HS-27A (cell line): ENCODE measurements at regions not wholly inside any gene's neighbourhood (a gene's known extent, or its start where the extent isn't known, plus 50 kb on each side); places are given as distances from the start of the nearest gene placed in this dataset.

ENCODE experiments used
- DNase-seq: peaks from one replicate; pipeline ENCODE4 v3.0.0-alpha.2; 2012; ENCODE audit warnings: low read depth, missing footprints

- DNase-seq = no peak
These were observed 255.1 kb downstream of the CDH26 start for GRCh38 chr20:60213126-60213893.

- DNase-seq = no peak
These were observed 256.9 kb downstream of the CDH26 start for GRCh38 chr20:60214901-60215815.

- DNase-seq = no peak
These were observed 257.9 kb downstream of the CDH26 start for GRCh38 chr20:60215816-60216730.

GRCh38 chr20:60219231-60219630 is 261.0 kb downstream of the CDH26 start:
- no peak for DNase-seq

- DNase-seq = no peak
These were observed 261.9 kb downstream of the CDH26 start for GRCh38 chr20:60219984-60220562.

GRCh38 chr20:60220706-60221105 is 262.5 kb downstream of the CDH26 start:
- DNase-seq = no peak

- DNase-seq = no peak
These were observed 263.4 kb downstream of the CDH26 start for GRCh38 chr20:60221593-60221992.

GRCh38 chr20:60222497-60222896 is 264.3 kb downstream of the CDH26 start:
- no peak for DNase-seq

- DNase-seq = no peak
These were observed 265.0 kb downstream of the CDH26 start for GRCh38 chr20:60223174-60223573.

GRCh38 chr20:60224914-60225313 is 266.7 kb downstream of the CDH26 start:
- DNase-seq = no peak

GRCh38 chr20:60228255-60228654 is 270.0 kb downstream of the CDH26 start:
- no peak for DNase-seq

GRCh38 chr20:60232380-60232779 is 274.2 kb downstream of the CDH26 start:
- DNase-seq = no peak

- no peak for DNase-seq
These were observed 274.9 kb downstream of the CDH26 start for GRCh38 chr20:60233018-60233630.

- DNase-seq = no peak
These were observed 278.4 kb downstream of the CDH26 start for GRCh38 chr20:60236613-60237012.

GRCh38 chr20:60237981-60238380 is 279.8 kb downstream of the CDH26 start:
- no peak for DNase-seq

GRCh38 chr20:60238992-60239660 is 280.9 kb downstream of the CDH26 start:
- no peak for DNase-seq

GRCh38 chr20:60239956-60240355 is 281.7 kb downstream of the CDH26 start:
- no peak for DNase-seq

GRCh38 chr20:60240415-60240814 is 282.2 kb downstream of the CDH26 start:
- no peak for DNase-seq

GRCh38 chr20:60240986-60241385 is 282.8 kb downstream of the CDH26 start:
- no peak for DNase-seq

- peak; percentile 45 for DNase-seq
These were observed 284.7 kb downstream of the CDH26 start for GRCh38 chr20:60242836-60243505.
